ENCODE measurements at regions not wholly inside any gene's neighbourhood (a gene's known extent, or its start where the extent isn't known, plus 50 kb on each side); places are given as distances from the start of the nearest gene placed in this dataset.

DNA sequence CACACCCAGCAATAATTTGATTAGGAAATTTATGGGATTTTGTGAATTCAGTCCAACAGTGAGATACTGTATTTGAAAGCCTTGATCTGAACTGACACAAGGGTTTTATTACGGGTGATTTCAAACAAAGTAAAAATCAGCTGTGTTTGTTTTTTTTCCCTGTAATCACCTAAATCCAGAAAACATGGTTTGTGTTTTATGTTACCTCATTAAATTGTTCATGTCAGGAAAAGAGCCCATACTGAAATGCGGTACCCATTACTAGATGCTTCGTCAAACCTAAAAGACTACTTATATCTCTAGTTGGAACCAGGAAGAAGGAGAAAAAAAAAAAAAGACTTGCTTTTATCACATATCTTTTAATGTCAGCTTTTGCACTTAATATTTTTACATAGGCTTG, 811.9 kb upstream of the RGS18 start:
- Histone ChIP-seq H2BK120ac (ENCODE audit: low read depth, low read length) (no peak overlapping the region), H3K4me1 (ENCODE audit: control insufficient read depth, insufficient read depth, low read length) (peaks cover 2% of the 10 kb centered on the region; the same call in 1 of the 2 replicates), H3K27me3 (ENCODE audit: control insufficient read depth, insufficient read depth, low read length) (no peaks in the 10 kb centered on the region), H3K23ac (ENCODE audit: low read depth, low read length) (no peak overlapping the region), H2BK15ac (ENCODE audit: low read depth, low read length) (no peak overlapping the region), H3K4me2 (ENCODE audit: low read depth, low read length) (no peak overlapping the region), H4K5ac (ENCODE audit: low read depth, low read length) (no peak overlapping the region), H2BK20ac (ENCODE audit: low read depth, low read length) (no peak overlapping the region), H3K79me1 (ENCODE audit: low read depth in 1 of 2, low read length in 2 of 2) (no peaks in the 10 kb centered on the region), H4K91ac (ENCODE audit: insufficient read depth, low read depth, low read length) (no peak overlapping the region), H3K4me3 (ENCODE audit: insufficient read depth, low read depth, low read length) (no peak overlapping the region), H3K14ac (replicated peaks; ENCODE audit: low read depth, low read length) (no peak overlapping the region), H2AFZ (replicated peaks; ENCODE audit: low read length, poor library complexity) (no peak overlapping the region), H2BK5ac (ENCODE audit: low read depth, low read length, poor library complexity, severe bottlenecking) (no peak overlapping the region), H4K8ac (ENCODE audit: low read depth in 2 of 2, low read length in 2 of 2) (no peak overlapping the region), H4K20me1 (ENCODE audit: insufficient read depth, low read length) (no peaks in the 10 kb centered on the region), H2AK5ac (ENCODE audit: low read depth, low read length) (no peak overlapping the region), H3K18ac (ENCODE audit: low read depth, low read length) (no peak overlapping the region), H3K9ac (ENCODE audit: low read depth, low read length) (no peak overlapping the region), H3K36me3 (ENCODE audit: control insufficient read depth, insufficient read depth, low read length) (no peaks in the 10 kb centered on the region), H3K56ac (ENCODE audit: extremely low read depth, insufficient read depth, low read length) (no peak overlapping the region), H3K9me3 (ENCODE audit: control insufficient read depth, insufficient read depth, low read length) (peaks cover 6% of the 10 kb centered on the region), H3K27ac (ENCODE audit: insufficient read depth, low read length) (no peak overlapping the region), H3K4ac (ENCODE audit: low read depth, low read length) (no peak overlapping the region), H2AK9ac (replicated peaks; ENCODE audit: low read depth, low read length, poor library complexity) (no peak overlapping the region), H3K9me1 (ENCODE audit: insufficient read depth, low read length) (no peaks in the 10 kb centered on the region)
- POLR2A ChIA-PET (ENCODE audit: unreplicated experiment) = no interaction called here
- intact Hi-C loops (cut with micrococcal nuclease) = no loop called here
- no peak for TF ChIP-seq MAFK (IDR thresholded peaks at IDR 0.05; ENCODE audit: low read depth, low read length)
- TF ChIP-seq USF2 (IDR thresholded peaks at IDR 0.05; ENCODE audit: low read depth, low read length) = no peak
- TF ChIP-seq RFX5 (IDR thresholded peaks at IDR 0.05; ENCODE audit: low read depth, low read length) = no peak
- no peak for TF ChIP-seq MAZ (IDR thresholded peaks at IDR 0.05; ENCODE audit: borderline replicate concordance, low read depth, low read length)
- no peak for TF ChIP-seq BHLHE40 (IDR thresholded peaks at IDR 0.05; ENCODE audit: low read depth, low read length)
- no peak for TF ChIP-seq SMC3 (IDR thresholded peaks at IDR 0.05; ENCODE audit: low read depth, low read length)
- TF ChIP-seq FOS (IDR thresholded peaks at IDR 0.05; ENCODE audit: low read depth, low read length) = no peak
- no TSS peak for BruUV-seq (replicated peaks)
- dilution Hi-C loops (cut with HindIII; ENCODE audit: low sequenced_read_pairs, unreplicated experiment) = no loop called here
- ATAC-seq (ENCODE audit: low read depth) (no peak), DNase-seq (no peak)
- CTCF ChIA-PET = no interaction called here
- in situ Hi-C loops (cut with MboI; ENCODE audit: low sequenced_read_pairs) = no loop called here
- no CpG with 5 or more reads among the region's 3 CpGs for WGBS, 2 experiments (ENCODE audit: extremely low coverage in 2 of 2, insufficient read length in 1 of 2)

All from IMR-90 (cell line).